HepG2 (cell line): ENCODE measurements at regions not wholly inside any gene's neighbourhood (a gene's known extent, or its start where the extent isn't known, plus 50 kb on each side); places are given as distances from the start of the nearest gene placed in this dataset.

ENCODE experiments used
- ATAC-seq: fragments of 200-7000 bp; cut with Tn5 transposase; 3 replicates; pipeline ENCODE4 v1.9.1; 2020; ENCODE audit warnings: mild to moderate bottlenecking, moderate library complexity
- BruUV-seq: library from RNA; stranded (reverse); fragments of 400-500 nt; replicated peaks from 2 replicates; lab custom pipeline; 2021; lab: Mats Ljungman, UMichigan
- CTCF ChIA-PET: fragments of 300-600 bp; formaldehyde crosslinking; extraction: SDS; loops from one replicate; lab custom pipeline; 2021; ENCODE audit warnings: low total read pairs, inconsistent platforms, low intra/inter-chr PET ratio; lab: Yijun Ruan, JAX
- POLR2A ChIA-PET: fragments of 350-600 bp; sonication (Branson Sonifier 250); formaldehyde crosslinking; loops from one replicate; lab custom pipeline; 2020; ENCODE audit warnings: antibody characterized with exemption, inconsistent platforms; lab: Yijun Ruan, JAX
- DNase-seq: peaks from one replicate; pipeline ENCODE4 v3.0.0-alpha.2; 2015; ENCODE audit warnings: low spot score
- FAIRE-seq: peaks from 3 replicates; lab custom pipeline; 2011; peaks lifted over from hg19 to GRCh38; lab: Jason Lieb, UNC
- H2AFZ ChIP-seq: one replicate; pipeline ENCODE4 v1.6.1; 2011; ENCODE audit warnings: low read length, inconsistent platforms
- H3K27ac ChIP-seq: fragments of 300-600 bp; 3 replicates; pipeline ENCODE4 v1.8.0; 2011; ENCODE audit warnings: mixed run types, mild to moderate bottlenecking, mixed read lengths, low read length, inconsistent platforms; ENCODE audit not compliant: insufficient read depth; ENCODE audit errors: extremely low read length
- H3K27me3 ChIP-seq, 2 experiments: fragments of 200-600 bp in 1 of 2; 2 replicates in 1 of 2; 3 replicates in 1 of 2; pipeline versions ENCODE4 v1.6.0 to v1.8.0; 2011; ENCODE audit warnings: low read length in 2 of 2, mild to moderate bottlenecking in 2 of 2, moderate library complexity in 2 of 2, inconsistent platforms in 1 of 2; ENCODE audit not compliant: insufficient read depth in 2 of 2, control insufficient read depth in 1 of 2
- H3K36me3 ChIP-seq, 2 experiments: fragments of 200-600 bp in 1 of 2; replicated peaks in 1 of 2; 2 replicates in 1 of 2; 3 replicates in 1 of 2; pipeline versions ENCODE4 v1.5.1 to v1.8.0; 2011; ENCODE audit warnings: low read length in 2 of 2, inconsistent platforms in 1 of 2; ENCODE audit not compliant: insufficient read depth in 2 of 2, control insufficient read depth in 1 of 2
- H3K4me1 ChIP-seq: 2 replicates; pipeline ENCODE4 v1.5.1; 2012; ENCODE audit warnings: low read length, inconsistent platforms; ENCODE audit not compliant: insufficient read depth
- H3K4me2 ChIP-seq: 2 replicates; pipeline ENCODE4 v1.6.0; 2011; ENCODE audit warnings: low read depth, low read length, inconsistent platforms
- H3K4me3 ChIP-seq, 3 experiments: fragments of 200-600 bp in 1 of 3; sonication (generic), shearing (Covaris generic) in 1 of 3; replicated peaks in 1 of 3; 2 replicates each; pipeline ENCODE4 v1.5.1; 2011 to 2016; ENCODE audit warnings: low read length in 3 of 3, inconsistent platforms in 2 of 3, low read depth in 2 of 3, mild to moderate bottlenecking in 2 of 3, control low read depth in 1 of 3, mixed read lengths in 1 of 3; ENCODE audit not compliant: insufficient read depth in 1 of 3
- H3K79me2 ChIP-seq: one replicate; pipeline ENCODE4 v1.6.1; 2011; ENCODE audit warnings: low read length, inconsistent platforms; ENCODE audit not compliant: insufficient read depth
- H3K9ac ChIP-seq: 2 replicates; pipeline ENCODE4 v1.6.0; 2011; ENCODE audit warnings: mild to moderate bottlenecking, low read depth, low read length, inconsistent platforms; ENCODE audit not compliant: insufficient read depth
- H3K9me3 ChIP-seq: 2 replicates; pipeline ENCODE4 v1.5.1; 2012; ENCODE audit warnings: mild to moderate bottlenecking, low read length
- H4K20me1 ChIP-seq: 2 replicates; pipeline ENCODE4 v1.6.0; 2011; ENCODE audit warnings: inconsistent platforms, mild to moderate bottlenecking, low read length, moderate library complexity; ENCODE audit not compliant: insufficient read depth
- DMAP1 ChIP-seq: IDR thresholded peaks from 2 replicates; pipeline ENCODE4 v1.6.1; 2016
- GMEB2 ChIP-seq: IDR thresholded peaks from 2 replicates; pipeline ENCODE4 v1.6.1; 2016; ENCODE audit warnings: missing biosample characterization, missing genetic modification reagents, low read depth
- HHEX ChIP-seq: IDR thresholded peaks from 2 replicates; pipeline ENCODE4 v1.6.1; 2016; ENCODE audit warnings: control low read depth
- STAT6 ChIP-seq: sonication (generic); formaldehyde crosslinking; IDR thresholded peaks from 2 replicates; pipeline ENCODE4 v1.4.0; 2020; ENCODE audit warnings: missing genetic modification reagents, mild to moderate bottlenecking, borderline replicate concordance
- TBX3 ChIP-seq: fragments of 450-650 bp; IDR thresholded peaks from 2 replicates; pipeline ENCODE4 v1.6.1; 2017; ENCODE audit warnings: antibody characterized with exemption, mild to moderate bottlenecking, inconsistent platforms, borderline replicate concordance
- ZBTB14 ChIP-seq: sonication (generic); formaldehyde crosslinking; IDR thresholded peaks from 2 replicates; pipeline ENCODE4 v1.4.0; 2020; ENCODE audit warnings: missing genetic modification reagents
- ZBTB2 ChIP-seq: sonication (generic); formaldehyde crosslinking; IDR thresholded peaks from 2 replicates; pipeline ENCODE4 v1.8.0; 2022; ENCODE audit warnings: low read depth, missing genetic modification reagents
- ZKSCAN5 ChIP-seq: sonication (generic); formaldehyde crosslinking; IDR thresholded peaks from 2 replicates; pipeline ENCODE4 v1.5.1; 2020; ENCODE audit warnings: mild to moderate bottlenecking, missing genetic modification reagents
- ZNF253 ChIP-seq: sonication (generic); formaldehyde crosslinking; IDR thresholded peaks from 2 replicates; pipeline ENCODE4 v1.8.0; 2022; ENCODE audit warnings: mild to moderate bottlenecking, missing genetic modification reagents, borderline replicate concordance
- ZNF503 ChIP-seq: sonication (generic); formaldehyde crosslinking; IDR thresholded peaks from 2 replicates; pipeline ENCODE4 v1.4.0; 2020; ENCODE audit warnings: missing genetic modification reagents
- ZNF687 ChIP-seq: sonication (generic); formaldehyde crosslinking; IDR thresholded peaks from 2 replicates; pipeline ENCODE4 v1.5.1; 2020; ENCODE audit warnings: mild to moderate bottlenecking, missing genetic modification reagents, moderate library complexity
- ZSCAN31 ChIP-seq: sonication (generic); formaldehyde crosslinking; IDR thresholded peaks from 2 replicates; pipeline ENCODE4 v1.5.0; 2020; ENCODE audit warnings: low read depth, mild to moderate bottlenecking, missing genetic modification reagents
- WGBS: methylation state at CpG from one replicate; pipeline ENCODE4 v1.1.6; 2017; ENCODE audit warnings: low lambda C conversion rate; 5-methylcytosine and 5-hydroxymethylcytosine counted together
- in situ Hi-C: cut with HindIII; loops from 2 replicates; pipeline ENCODE4 v1.10.0; 2017; ENCODE audit warnings: low pct_unique_long_range_greater_than_20kb; ENCODE audit not compliant: extremely low pct_ligation_motif_present
- intact Hi-C: fragments of 100-400 bp; cut with micrococcal nuclease; formaldehyde crosslinking; loops from one replicate; pipeline ENCODE4 v1.10.0; 2022; ENCODE audit not compliant: unreplicated experiment

GRCh38 chr1:195188821-195189220 is 1419.4 kb downstream of the KCNT2 start:
- no peak for FAIRE-seq
- 49% methylated on average over 3 of the region's 3 CpGs for WGBS
- H3K36me3 ChIP-seq, result no peaks in the 10 kb centered on the region
- H3K4me3 ChIP-seq, result no peak overlapping the region
- no peaks in the 10 kb centered on the region for H3K79me2 ChIP-seq
- no peaks in the 10 kb centered on the region for H3K27me3 ChIP-seq
- H3K4me2 ChIP-seq, result no peak overlapping the region
- CTCF ChIA-PET, result no interaction called here
- no peaks in the 10 kb centered on the region for H3K4me1 ChIP-seq
- H3K27ac ChIP-seq, result no peak overlapping the region
- in situ Hi-C loops (no loop called here), intact Hi-C loops (no loop called here)
- no peaks in the 10 kb centered on the region for H4K20me1 ChIP-seq
- H3K9ac ChIP-seq, result no peak overlapping the region
- no peaks in the 10 kb centered on the region for H3K9me3 ChIP-seq
- no TSS peak for BruUV-seq
- no peak for ATAC-seq
- POLR2A ChIA-PET, result no interaction called here
- no peak for DNase-seq
- H2AFZ ChIP-seq, result no peak overlapping the region
- TF ChIP-seq ZBTB14 (CRISPR knock-in tag) (no peak), HHEX (CRISPR knock-in tag) (no peak), TBX3 (no peak), ZNF503 (no peak), ZBTB2 (CRISPR knock-in tag) (no peak), ZNF687 (CRISPR knock-in tag) (no peak), ZSCAN31 (CRISPR knock-in tag) (no peak), STAT6 (no peak), GMEB2 (CRISPR knock-in tag) (no peak), ZKSCAN5 (CRISPR knock-in tag) (no peak), DMAP1 (no peak), ZNF253 (CRISPR knock-in tag) (no peak)
